Calu3 (cell line): ENCODE measurements at regions not wholly inside any gene's neighbourhood (a gene's known extent, or its start where the extent isn't known, plus 50 kb on each side); places are given as distances from the start of the nearest gene placed in this dataset.

Experiments used
- BruUV-seq: library from RNA; stranded (reverse); fragments of 400-500 nt; replicated peaks from 2 replicates; lab custom pipeline; 2021; lab: Mats Ljungman, UMichigan
- CTCF ChIA-PET: fragments of 300-600 bp; sonication (Branson Sonifier 250); formaldehyde crosslinking; loops from one replicate; lab custom pipeline; 2022; ENCODE audit warnings: antibody characterized with exemption; lab: Charles Lee
- DNase-seq: peaks from one replicate; pipeline ENCODE4 v3.0.0; 2022
- H3K27ac Mint-ChIP-seq: one replicate; pipeline ENCODE4 v1.8.0; 2022; ENCODE audit warnings: mixed read lengths; ENCODE audit not compliant: unreplicated experiment
- H3K27me3 Mint-ChIP-seq: one replicate; pipeline ENCODE4 v1.8.0; 2022; ENCODE audit warnings: mixed read lengths; ENCODE audit not compliant: unreplicated experiment
- H3K36me3 Mint-ChIP-seq: one replicate; pipeline ENCODE4 v1.8.0; 2022; ENCODE audit warnings: mild to moderate bottlenecking, moderate library complexity, mixed read lengths; ENCODE audit not compliant: insufficient read depth, unreplicated experiment
- H3K4me1 Mint-ChIP-seq: one replicate; pipeline ENCODE4 v1.8.0; 2022; ENCODE audit warnings: mild to moderate bottlenecking, low read depth, mixed read lengths; ENCODE audit not compliant: unreplicated experiment
- H3K4me3 Mint-ChIP-seq: one replicate; pipeline ENCODE4 v1.8.0; 2022; ENCODE audit warnings: mild to moderate bottlenecking, low read depth, moderate library complexity, mixed read lengths; ENCODE audit not compliant: unreplicated experiment
- H3K9me3 Mint-ChIP-seq: one replicate; pipeline ENCODE4 v1.8.0; 2022; ENCODE audit warnings: low read depth, mixed read lengths; ENCODE audit not compliant: unreplicated experiment
- CTCF ChIP-seq: fragments of 200-600 bp; IDR thresholded peaks from one replicate; pipeline ENCODE4 v1.8.0; 2022; ENCODE audit warnings: antibody characterized with exemption; ENCODE audit not compliant: unreplicated experiment
- intact Hi-C: fragments of 100-400 bp; cut with micrococcal nuclease; formaldehyde crosslinking; loops from one replicate; pipeline ENCODE4 v1.10.0; 2022; ENCODE audit not compliant: unreplicated experiment

GRCh38 chr10:105328503-105329133 lies 687.5 kb downstream of the SORCS3 start:
- DNase-seq, result no peak
- H3K9me3 Mint-ChIP-seq, result peaks cover 8% of the 10 kb centered on the region

More at GRCh38 chr10:105328503-105329133, 687.5 kb downstream of the SORCS3 start:
- no peak for TF ChIP-seq CTCF
- intact Hi-C loops, result no loop called here
- no peaks in the 10 kb centered on the region for H3K36me3 Mint-ChIP-seq
- CTCF ChIA-PET, result no interaction called here
- H3K27me3 Mint-ChIP-seq, result no peaks in the 10 kb centered on the region
- no peaks in the 10 kb centered on the region for H3K4me1 Mint-ChIP-seq
- BruUV-seq, result no TSS peak
- no peak overlapping the region for H3K27ac Mint-ChIP-seq
- no peak overlapping the region for H3K4me3 Mint-ChIP-seq
